Effector memory CD4-positive, alpha-beta T cell (primary cell): ENCODE measurements at regions not wholly inside any gene's neighbourhood (a gene's known extent, or its start where the extent isn't known, plus 50 kb on each side); places are given as distances from the start of the nearest gene placed in this dataset.

Source experiments
- DNase-seq, 3 donors: peaks; one replicate each; pipeline ENCODE4 v3.0.0-alpha.2; 2020
- H3K27ac ChIP-seq: 2 replicates; pipeline ENCODE4 v1.7.0; 2013; ENCODE audit warnings: mild to moderate bottlenecking, low read length, moderate library complexity; ENCODE audit not compliant: insufficient read depth, poor library complexity, severe bottlenecking
- H3K27me3 ChIP-seq: replicated peaks from 2 replicates; pipeline ENCODE4 v1.7.0; 2013; ENCODE audit warnings: mild to moderate bottlenecking, low read length; ENCODE audit not compliant: insufficient read depth, control insufficient read depth, poor library complexity, severe bottlenecking
- H3K36me3 ChIP-seq: 2 replicates; pipeline ENCODE4 v1.7.0; 2013; ENCODE audit warnings: mild to moderate bottlenecking, low read length, moderate library complexity; ENCODE audit not compliant: control insufficient read depth, insufficient read depth
- H3K4me1 ChIP-seq: 2 replicates; pipeline ENCODE4 v1.7.0; 2013; ENCODE audit warnings: low read length, mild to moderate bottlenecking; ENCODE audit not compliant: control insufficient read depth, insufficient read depth, poor library complexity, severe bottlenecking
- H3K4me3 ChIP-seq: 2 replicates; pipeline ENCODE4 v1.7.0; 2013; ENCODE audit warnings: low read length, low read depth, mild to moderate bottlenecking; ENCODE audit not compliant: insufficient read depth, poor library complexity, severe bottlenecking
- H3K9me3 ChIP-seq: 2 replicates; pipeline ENCODE4 v1.7.0; 2013; ENCODE audit warnings: mild to moderate bottlenecking, low read length, moderate library complexity; ENCODE audit not compliant: control insufficient read depth

DNA sequence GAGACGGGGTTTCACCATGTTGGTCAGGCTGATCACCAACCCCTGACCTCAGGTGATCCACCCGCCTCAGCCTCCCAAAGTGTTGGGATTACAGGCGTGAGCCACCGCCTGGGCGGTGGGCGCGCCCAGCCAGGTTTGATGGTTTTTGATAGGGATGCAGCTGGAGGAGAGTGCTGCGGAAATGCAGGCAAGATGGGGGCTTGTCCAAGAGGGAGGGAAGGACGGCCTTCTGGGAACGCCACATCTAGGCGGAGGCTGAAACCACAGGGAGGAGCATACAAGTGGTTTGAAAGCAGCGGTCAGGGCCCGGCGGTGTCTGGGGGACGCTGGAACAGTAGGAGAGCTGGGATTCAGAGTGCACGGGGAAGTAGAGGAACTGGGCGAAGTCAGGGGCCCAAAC, 134.6 kb downstream of the VRK1 start:
- H3K4me3 ChIP-seq, result no peak overlapping the region
- no peak overlapping the region for H3K27ac ChIP-seq
- H3K36me3 ChIP-seq, result no peaks in the 10 kb centered on the region
- H3K4me1 ChIP-seq, result no peaks in the 10 kb centered on the region
- no peaks in the 10 kb centered on the region for H3K9me3 ChIP-seq
- no peak for DNase-seq
- no peaks in the 10 kb centered on the region for H3K27me3 ChIP-seq

DNA sequence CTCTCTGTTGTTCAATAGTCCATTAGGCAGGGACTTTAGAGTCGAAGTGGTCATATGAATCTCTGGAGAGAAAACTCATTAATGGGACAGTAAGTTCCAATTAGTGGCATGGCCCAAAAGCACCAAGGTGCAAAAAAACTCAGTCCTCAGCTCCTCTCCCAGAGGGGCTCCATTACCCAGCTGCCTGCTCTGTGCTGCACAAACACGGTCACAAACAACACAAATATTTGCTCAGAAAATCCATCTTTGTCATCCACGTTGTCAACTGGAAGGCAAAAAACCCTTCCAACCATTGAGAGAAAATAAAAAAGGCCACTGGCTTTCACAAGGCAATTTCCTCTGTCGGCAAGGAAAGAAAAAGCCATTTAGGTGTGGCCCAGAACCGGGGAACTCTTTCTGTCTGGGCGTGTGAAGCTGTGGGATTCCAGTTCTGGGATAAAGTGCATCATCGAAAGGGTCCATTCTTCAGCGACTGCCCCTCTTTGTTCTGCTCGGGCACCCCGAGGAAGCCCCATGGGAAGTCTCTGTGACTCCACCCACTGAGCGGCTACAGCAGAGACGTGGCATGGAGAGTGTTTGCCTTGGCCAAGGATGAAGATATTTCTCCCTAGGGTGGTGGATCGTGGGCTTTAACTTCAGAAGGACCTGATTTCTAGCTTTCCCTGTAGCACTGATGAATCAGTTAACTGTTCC, 137.6 kb downstream of the VRK1 start:
- no peak overlapping the region for H3K27ac ChIP-seq
- H3K36me3 ChIP-seq, result no peaks in the 10 kb centered on the region
- H3K27me3 ChIP-seq, result no peaks in the 10 kb centered on the region
- no peaks in the 10 kb centered on the region for H3K4me1 ChIP-seq
- H3K4me3 ChIP-seq, result no peak overlapping the region
- H3K9me3 ChIP-seq, result no peaks in the 10 kb centered on the region
- DNase-seq, result no peak

DNA sequence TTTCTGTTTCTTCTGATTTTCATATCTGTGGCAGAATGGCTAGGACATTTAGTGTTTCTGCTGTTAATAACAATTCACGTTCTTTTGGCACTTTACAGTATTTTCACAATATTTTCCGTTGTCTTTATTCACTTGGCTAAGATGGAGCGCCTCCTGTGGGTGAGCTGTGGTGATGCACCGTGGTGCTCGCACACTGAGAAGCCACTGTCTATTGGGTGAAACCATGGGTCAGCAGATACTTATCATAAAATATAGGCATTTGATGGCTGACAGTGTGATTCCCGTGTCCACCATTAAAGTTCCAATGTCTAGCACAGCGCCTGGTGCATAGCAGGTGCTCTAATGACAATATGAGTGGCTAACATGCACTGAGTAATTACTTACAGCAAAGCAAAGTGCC, 141.8 kb downstream of the VRK1 start:
- H3K27me3 ChIP-seq, result no peaks in the 10 kb centered on the region
- no peak overlapping the region for H3K4me3 ChIP-seq
- no peak for DNase-seq
- no peaks in the 10 kb centered on the region for H3K4me1 ChIP-seq
- no peaks in the 10 kb centered on the region for H3K9me3 ChIP-seq
- H3K27ac ChIP-seq, result no peak overlapping the region
- no peaks in the 10 kb centered on the region for H3K36me3 ChIP-seq

DNA sequence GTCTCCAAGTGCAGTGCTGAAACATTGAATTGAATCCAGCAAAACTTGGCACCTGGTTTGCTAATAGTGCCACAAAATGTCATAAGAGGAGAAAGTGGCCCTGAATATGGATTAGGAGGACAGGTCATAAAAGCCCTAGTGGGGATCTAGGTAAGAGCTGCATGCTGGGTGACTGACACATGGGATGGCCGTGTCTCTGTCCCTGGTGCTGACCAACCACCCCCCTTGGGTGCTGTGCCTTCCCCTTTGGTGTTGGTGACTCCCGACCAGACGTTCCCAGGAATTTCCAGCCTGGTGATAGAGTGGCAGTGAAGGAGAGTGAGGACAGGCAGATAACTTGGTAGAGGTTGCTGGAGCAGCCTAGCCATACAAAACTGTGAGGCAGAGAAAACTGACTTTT, 142.8 kb downstream of the VRK1 start:
- H3K27ac ChIP-seq, result no peak overlapping the region
- DNase-seq, result no peak
- H3K4me1 ChIP-seq, result no peaks in the 10 kb centered on the region
- no peaks in the 10 kb centered on the region for H3K27me3 ChIP-seq
- no peaks in the 10 kb centered on the region for H3K36me3 ChIP-seq
- no peaks in the 10 kb centered on the region for H3K9me3 ChIP-seq
- H3K4me3 ChIP-seq, result no peak overlapping the region

DNA sequence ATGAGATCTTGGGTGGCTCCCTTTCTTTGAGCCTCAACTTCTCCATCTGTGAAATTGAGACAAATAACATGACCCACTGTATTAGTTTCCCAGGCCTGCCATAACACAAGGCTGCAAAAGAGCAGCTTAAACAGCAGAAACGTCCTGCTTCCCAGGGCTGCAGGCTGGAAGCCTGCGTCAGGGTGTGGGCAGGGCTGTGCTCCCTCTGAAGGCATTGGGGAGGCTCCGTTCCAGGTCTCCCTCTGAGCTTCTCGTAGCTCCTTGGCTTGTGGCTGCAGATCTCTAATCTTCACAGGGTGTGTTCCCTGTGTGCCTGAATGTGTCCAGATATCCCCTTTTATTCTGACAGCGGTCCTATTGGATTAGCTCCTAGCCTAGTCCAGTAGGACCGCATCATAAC, 147.1 kb downstream of the VRK1 start:
- Histone ChIP-seq H3K27me3 (no peaks in the 10 kb centered on the region), H3K9me3 (no peaks in the 10 kb centered on the region), H3K4me3 (no peak overlapping the region), H3K4me1 (no peaks in the 10 kb centered on the region), H3K27ac (no peak overlapping the region), H3K36me3 (no peaks in the 10 kb centered on the region)
- DNase-seq, result no peak

DNA sequence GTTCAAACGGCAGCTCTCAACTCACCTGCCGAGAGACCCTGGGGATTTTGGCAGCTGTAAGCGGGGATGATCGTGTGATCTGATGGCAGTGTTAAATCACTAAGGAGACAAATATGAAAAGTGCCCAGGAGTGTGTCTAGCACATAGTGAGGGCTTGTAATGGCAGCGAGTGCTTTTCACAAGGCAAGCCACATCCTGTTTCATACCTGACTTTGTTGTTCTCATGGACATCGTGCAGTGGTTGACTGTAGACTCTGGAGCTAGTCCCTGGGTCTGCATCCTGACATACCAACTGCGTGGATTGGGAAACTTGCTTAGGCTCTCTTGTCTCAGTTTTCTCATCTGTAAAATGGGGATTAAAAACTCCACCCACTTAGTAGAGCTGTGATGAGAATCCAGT, 148.5 kb downstream of the VRK1 start:
- Histone ChIP-seq H3K9me3 (no peaks in the 10 kb centered on the region), H3K36me3 (no peaks in the 10 kb centered on the region), H3K27ac (no peak overlapping the region), H3K4me1 (no peaks in the 10 kb centered on the region), H3K4me3 (no peak overlapping the region), H3K27me3 (no peaks in the 10 kb centered on the region)
- no peak for DNase-seq

DNA sequence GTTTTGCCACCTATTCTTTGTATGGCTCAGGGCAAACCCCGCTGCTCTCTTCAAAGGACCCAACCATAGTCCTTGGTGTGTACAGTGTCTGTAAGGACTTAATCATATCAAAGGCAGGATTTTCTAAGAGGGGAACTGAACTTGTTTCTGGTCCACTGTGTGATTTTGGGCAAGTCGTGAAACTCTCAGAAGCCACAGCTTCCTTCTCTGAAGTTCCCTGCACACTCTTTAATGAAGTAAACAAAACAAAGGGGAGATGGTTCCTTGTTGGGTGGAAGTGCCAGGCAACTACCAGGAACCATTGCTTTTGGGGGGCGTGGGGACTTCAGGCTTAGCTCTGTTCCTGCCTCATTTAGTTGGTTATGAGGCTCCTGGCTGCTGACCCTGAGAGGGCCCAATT, 152.4 kb downstream of the VRK1 start:
- DNase-seq, result no peak
- Histone ChIP-seq H3K36me3 (no peaks in the 10 kb centered on the region), H3K27me3 (no peaks in the 10 kb centered on the region), H3K4me1 (no peaks in the 10 kb centered on the region), H3K9me3 (no peaks in the 10 kb centered on the region), H3K4me3 (no peak overlapping the region), H3K27ac (no peak overlapping the region)

DNA sequence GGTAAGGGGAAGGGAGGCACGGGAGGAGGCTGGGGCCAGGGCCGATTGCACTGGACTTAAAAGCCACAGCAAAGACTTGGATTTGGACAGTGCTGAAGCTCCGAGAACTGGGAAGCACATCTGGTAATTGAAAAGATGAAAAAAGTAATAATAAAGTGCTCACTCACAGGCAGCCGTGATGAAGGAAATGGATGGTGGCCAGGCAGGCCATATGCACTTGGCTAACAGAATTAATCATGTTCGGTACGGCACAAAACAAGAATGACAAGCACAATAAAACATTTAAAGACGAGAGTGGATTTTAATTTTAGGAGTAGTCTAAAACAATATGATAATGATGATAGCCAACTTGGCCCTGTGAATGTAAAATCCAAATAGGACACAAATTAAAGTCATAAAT, 154.3 kb downstream of the VRK1 start:
- no peak for DNase-seq
- Histone ChIP-seq H3K4me1 (no peaks in the 10 kb centered on the region), H3K9me3 (no peaks in the 10 kb centered on the region), H3K4me3 (no peak overlapping the region), H3K36me3 (no peaks in the 10 kb centered on the region), H3K27me3 (no peaks in the 10 kb centered on the region), H3K27ac (no peak overlapping the region)

DNA sequence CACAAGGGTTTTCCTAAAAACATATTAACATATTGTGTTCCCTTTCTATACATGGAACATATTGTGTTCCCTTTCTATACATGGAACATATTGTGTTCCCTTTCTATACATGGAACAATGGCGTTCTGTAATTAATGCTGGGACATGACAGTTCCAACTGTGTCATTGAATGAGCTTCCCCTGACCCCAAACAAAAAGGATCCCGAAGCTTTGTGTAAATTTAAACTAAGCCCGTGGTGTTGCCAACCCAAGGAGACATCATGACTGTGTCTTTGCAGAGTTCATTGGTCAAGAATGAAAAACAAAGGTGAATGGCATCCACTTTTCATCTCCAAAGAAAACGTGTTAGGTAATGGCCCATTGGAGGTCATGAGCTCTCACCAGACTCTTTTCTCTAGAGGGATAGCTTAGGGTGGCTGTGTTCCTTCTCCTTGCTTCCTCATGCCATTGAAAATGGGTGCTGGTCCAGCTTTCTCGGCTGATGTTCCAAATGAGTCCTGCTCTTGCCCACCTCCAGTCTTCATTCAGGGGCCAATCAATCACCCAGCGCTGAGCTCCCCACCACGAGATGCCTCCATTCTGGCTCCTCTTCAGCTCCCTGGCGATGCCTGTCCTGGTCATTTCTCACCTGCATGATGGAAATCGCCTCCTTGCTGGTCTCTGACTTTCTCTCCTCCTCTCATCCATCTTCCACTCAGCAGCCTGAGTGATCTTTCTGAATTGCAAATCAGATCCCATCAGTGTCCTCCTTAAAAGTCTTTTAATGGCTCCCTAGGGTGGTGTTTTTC, 156.1 kb downstream of the VRK1 start:
- no peaks in the 10 kb centered on the region for H3K9me3 ChIP-seq
- no peaks in the 10 kb centered on the region for H3K4me1 ChIP-seq
- H3K27me3 ChIP-seq, result no peaks in the 10 kb centered on the region
- no peak for DNase-seq
- H3K4me3 ChIP-seq, result no peak overlapping the region
- no peaks in the 10 kb centered on the region for H3K36me3 ChIP-seq
- H3K27ac ChIP-seq, result no peak overlapping the region

DNA sequence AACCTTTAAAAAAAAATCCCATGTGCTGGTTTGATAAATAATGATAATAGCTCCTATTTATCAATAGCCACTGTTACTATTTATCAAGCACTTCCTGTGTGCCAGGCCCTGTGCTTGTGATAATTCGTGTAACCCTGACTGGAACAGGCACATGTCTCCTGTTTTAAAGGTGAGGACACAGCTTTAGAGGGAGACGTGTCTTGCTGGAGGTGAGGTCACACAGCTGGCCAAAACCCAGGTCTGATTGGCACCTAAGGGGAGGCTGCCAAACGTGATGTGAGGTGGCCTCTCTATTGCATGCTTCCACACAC, 156.6 kb downstream of the VRK1 start:
- Histone ChIP-seq H3K27ac (no peak overlapping the region), H3K4me3 (no peak overlapping the region), H3K9me3 (no peaks in the 10 kb centered on the region), H3K36me3 (no peaks in the 10 kb centered on the region), H3K27me3 (no peaks in the 10 kb centered on the region), H3K4me1 (no peaks in the 10 kb centered on the region)
- DNase-seq, result no peak
